Stimulated activated CD8-positive, alpha-beta memory T cell treated with anti-CD3 and anti-CD28 coated beads, Interleukin-15, amount 100 ng/mL, for 48 hours (primary cell): ENCODE measurements at regions not wholly inside any gene's neighbourhood (a gene's known extent, or its start where the extent isn't known, plus 50 kb on each side); places are given as distances from the start of the nearest gene placed in this dataset.

Experiments
- DNase-seq, 2 donors: peaks; one replicate each; pipeline ENCODE4 v3.0.0-alpha.2; 2020; ENCODE audit warnings: low read depth in 2 of 2

- no peak for DNase-seq
These were observed 374.9 kb downstream of the MCTP2 start for GRCh38 chr15:94606286-94606685.

DNA sequence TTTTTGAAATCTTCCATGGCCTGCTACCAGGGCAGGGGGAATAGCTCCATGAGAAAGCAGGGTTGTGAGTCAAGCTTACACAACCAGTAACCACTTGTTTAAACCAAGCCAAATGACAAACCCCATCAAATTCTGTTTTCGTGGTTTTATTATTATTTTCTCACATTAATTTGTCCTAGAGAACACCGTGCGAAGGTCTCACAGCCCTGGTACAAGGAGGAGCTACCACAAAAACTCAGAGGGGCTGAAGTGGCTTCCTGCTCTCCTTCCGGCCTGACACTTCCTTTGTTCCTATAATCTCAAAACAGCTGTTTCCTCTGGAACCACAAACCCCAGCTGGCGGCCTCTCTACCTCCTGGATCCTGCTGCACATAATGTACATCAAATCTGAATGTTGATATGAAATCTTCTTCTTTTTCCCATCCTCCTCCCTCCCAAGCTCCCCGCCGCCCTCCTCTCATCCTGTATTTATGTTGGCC is 375.9 kb downstream of the MCTP2 start:
- no peak for DNase-seq

DNA sequence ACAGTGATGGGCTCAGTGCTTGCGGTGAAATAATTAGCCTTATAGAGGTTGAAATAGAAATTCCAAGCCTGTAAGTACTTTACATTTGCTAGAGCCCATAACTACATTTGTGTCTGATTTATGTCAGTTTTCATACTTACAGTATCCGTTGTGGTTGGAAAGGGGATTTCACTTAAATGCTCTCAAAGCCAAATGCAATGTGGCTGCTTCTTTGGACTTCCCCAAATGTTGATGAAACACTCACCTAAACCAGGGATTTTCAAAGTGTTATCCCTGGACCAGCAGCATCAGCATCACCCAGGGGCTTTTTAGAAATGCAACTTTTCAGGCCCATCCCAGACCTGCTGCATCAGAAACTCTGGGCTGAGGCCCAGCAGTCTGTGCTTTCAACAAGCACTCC is 378.7 kb downstream of the MCTP2 start:
- no peak for DNase-seq

- no peak for DNase-seq
These were observed 379.1 kb downstream of the MCTP2 start for GRCh38 chr15:94610485-94610884.

DNA sequence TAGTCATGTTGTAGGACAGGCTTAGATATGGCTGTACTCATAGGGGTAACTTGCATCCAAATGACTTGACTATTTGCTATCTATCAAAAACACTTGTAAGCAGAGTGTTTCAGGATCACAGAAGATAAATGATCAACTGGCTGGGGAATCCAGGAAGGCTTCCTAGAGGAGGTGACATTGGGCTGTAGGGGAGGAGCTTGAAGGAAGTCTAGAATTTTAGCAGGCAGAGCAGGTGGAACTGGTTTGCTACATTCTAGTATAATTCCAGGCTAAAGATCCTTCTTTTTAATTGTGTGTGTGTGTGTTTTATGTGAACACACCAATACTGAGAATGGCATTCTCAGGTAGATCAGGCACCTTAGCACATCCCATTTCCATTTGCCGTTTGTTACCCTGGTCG is 380.3 kb downstream of the MCTP2 start:
- DNase-seq: no peak

DNA sequence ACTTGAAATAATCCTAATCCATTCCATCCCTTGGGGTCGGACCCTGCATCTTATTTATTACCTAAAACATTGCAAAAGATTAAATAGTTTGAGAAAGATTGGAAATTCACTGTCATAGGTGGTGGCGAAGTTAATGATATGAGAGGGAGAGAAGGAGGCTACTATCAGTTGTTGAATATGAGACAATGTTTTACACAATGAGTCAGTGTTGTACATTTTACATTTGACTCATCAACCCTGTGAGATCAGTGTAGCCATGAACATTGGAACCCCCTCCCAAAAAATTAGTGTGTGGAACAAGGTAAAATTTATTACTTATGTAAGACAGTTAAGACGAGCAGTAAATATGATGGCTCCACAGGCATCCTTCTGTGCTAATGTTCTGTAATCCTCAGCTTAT is 384.3 kb downstream of the MCTP2 start:
- no peak for DNase-seq

DNA sequence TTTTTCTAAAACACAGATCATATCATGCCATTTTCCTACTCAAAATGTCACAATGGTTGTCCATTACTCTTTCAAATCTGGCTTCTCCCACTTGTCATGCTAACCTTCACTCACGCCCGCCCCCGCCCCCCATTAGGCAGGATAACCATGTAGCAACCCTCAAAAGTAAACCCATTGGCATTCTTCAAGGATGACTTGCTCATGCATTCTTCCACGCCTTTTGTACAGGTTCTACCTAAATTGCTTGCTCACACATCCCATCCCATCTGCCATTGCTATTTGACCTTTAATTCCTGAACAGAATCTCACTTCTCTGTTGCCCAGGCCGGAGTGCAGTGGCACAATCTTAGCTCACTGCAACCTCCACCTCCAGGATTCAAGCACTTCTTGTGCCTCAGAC is 389.3 kb downstream of the MCTP2 start:
- no peak for DNase-seq

- DNase-seq: no peak
These were observed 390.4 kb downstream of the MCTP2 start for GRCh38 chr15:94621736-94622135.

DNA sequence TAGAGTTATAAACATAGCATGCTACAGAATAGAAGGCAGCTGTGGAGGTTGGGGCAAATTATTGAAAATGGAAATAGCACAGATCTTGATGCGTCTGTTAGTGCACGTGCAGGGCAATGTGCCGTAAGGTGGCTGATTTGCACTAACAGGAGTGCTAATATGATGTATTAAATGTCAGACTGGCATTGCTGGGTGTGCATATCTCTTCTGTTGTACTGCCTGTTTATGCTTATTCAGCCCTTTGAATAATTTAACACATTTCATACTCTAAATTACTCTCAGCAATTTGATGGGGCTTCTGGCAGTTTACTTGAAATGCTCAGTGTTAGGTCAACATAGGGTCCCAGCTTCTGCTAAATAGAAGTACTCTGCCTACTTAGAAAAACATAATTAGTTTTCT is 395.6 kb downstream of the MCTP2 start:
- DNase-seq: no peak

DNA sequence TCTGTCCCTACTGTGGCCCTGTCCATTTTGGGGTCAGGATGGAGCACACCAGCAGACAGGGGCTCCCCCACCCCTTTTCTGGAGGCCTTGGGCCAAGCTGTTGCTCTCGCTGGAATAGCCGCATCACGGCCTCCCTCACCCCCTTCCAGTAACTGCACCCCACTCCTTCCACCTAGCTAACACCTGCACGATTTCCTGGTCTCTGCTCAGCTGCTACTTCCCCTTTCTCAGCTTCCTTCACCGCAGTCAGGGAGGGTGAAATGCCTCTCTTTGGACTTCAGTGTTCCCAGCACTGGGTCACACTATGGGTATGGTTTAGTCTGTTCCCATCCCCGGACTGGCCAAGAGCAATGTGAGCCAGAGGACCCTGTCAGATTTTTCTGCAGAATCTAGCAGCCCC is 400.2 kb downstream of the MCTP2 start:
- no peak for DNase-seq

GRCh38 chr15:94638183-94638582 is 406.8 kb downstream of the MCTP2 start:
- DNase-seq: no peak

DNA sequence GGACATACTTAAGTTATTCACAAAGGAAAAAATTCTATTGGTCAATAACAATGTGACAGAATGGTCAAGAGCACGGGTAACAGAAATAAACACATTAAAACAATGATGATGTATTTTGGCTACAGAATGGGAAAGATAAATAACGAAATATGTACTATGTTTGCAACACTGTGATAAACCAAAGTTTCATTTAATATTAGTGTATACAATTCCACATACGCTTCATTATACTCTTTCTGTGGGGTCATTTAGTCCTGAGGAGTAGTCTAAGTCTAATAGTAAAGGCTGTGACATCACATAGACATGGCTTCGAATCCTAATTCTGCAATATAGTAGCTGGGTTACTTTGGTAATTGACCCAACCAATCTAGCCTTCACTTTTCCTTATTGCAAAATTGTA is 408.3 kb downstream of the MCTP2 start:
- no peak for DNase-seq

- no peak for DNase-seq
These were observed 413.1 kb downstream of the MCTP2 start for GRCh38 chr15:94644433-94644832.

DNA sequence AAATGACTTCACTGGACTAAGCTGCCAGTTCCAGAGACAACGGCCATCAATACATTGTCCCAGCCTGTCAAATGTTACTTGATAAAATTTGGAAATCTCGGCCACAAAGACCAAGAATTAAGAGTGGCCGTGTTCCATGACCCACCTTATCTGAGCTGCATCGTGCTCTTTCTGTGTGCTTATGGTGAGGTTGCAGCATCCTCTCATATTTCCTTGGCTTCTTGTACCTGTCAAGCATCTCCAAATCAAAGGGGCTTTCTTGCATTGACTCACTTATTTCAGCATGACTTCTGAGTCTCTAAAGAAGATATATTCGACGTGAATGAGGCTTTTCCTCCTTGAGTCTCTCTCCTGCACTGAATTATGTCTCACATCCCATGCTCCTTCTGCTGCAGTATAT is 421.7 kb downstream of the MCTP2 start:
- DNase-seq: no peak

- DNase-seq: no peak
These were observed 424.0 kb downstream of the MCTP2 start for GRCh38 chr15:94655249-94655880.

DNA sequence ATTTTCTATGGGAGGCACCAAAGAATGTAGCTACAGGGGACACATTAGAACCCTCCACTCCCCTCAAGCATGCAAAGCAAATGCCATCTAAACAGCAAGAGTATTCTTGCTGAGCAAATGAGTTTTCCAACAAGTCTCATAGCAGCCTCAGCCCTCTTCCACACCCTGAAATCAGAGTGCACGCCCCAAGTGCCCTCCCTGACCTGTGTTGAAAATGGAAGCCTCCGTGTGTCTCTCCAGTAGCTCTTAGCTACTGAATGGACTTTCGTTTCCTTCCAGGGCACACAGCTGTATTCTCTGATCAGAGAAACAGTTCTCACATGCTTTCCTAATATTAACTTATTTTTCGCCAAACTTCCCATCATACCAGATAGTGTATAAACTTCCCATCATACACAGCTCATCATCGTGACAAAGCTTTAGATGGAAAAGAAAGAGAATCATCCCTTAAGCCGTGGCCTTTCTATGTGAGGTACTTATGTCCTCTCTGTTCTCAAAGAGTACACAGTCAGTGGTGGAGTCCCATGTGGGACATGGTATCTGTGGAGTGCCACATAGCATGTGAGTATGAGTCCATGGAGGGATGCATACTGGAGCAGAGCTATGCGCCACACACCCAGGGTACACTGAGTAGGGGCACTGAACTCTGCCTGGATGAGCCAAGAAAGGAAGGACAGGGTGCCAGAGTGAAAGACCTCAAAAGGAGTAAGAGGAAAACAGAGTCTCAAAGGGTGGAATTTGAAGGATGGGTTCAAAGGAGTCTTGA is 434.5 kb downstream of the MCTP2 start:
- DNase-seq: no peak

DNA sequence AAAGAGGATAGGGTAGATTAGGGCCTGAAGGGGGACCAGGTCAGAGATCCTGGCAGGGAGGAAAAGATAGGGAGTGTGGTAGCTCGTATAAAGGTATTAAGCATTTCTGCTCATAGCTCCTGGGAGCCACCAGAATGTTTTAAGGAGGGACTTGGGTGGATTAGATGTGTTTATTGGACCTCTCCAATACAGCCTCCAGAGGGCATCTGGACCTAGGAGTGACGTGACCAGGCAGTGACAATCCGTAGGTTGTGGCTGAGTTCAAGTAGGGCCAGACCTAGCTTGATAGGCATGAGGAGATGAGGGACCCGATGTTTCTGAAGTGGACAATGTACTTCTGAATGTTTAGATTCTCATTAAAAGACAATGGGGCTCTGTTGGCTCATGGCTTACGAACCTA is 435.2 kb downstream of the MCTP2 start:
- no peak for DNase-seq

DNA sequence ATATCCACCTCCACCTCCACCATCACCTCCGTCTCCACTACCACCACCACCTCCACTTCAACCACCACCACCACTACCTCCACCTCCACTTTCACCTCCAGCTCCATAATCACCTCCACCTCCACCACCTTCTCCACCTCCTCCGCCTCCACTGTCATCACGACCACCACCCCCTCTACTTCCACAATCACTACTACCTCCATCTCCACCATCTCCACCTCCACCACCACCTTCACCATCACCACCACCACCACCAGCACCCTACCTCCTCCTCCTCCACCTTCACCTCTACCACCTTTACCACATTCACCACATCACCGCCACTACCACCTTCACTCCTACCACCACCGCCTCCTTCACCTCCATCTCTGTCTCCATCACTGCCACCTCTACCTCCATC is 435.7 kb downstream of the MCTP2 start:
- DNase-seq: no peak

DNA sequence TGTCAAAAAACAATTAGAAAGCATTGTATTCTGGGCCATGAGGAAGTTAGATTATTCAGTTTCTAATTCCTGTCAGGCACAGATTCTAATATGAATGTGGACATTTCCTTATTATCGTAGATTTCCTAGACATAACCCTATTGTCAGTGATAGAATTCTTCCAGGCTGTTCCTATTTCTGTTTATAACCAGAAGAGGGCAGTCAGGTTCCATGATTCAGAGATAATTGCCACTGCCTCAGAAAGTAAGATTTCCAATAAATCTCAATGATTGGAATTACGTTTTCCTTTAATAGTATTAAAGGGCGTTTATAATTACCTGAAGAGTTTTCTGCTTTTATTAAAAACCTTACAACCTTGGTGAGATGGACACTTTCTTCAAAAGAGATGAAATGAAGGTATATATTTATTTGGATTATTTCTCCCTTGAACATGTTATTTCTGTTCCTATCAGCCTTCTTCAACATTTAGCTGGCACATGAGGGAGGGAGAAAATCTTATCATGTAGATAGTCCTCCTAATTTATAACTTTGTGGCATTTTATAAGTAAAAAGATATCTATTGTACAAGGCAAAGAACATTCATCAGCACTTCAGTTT is 439.2 kb downstream of the MCTP2 start:
- no peak for DNase-seq

GRCh38 chr15:94671858-94672532 is 440.6 kb downstream of the MCTP2 start:
- no peak for DNase-seq

- no peak for DNase-seq
These were observed 442.4 kb downstream of the MCTP2 start for GRCh38 chr15:94673801-94674200.

DNA sequence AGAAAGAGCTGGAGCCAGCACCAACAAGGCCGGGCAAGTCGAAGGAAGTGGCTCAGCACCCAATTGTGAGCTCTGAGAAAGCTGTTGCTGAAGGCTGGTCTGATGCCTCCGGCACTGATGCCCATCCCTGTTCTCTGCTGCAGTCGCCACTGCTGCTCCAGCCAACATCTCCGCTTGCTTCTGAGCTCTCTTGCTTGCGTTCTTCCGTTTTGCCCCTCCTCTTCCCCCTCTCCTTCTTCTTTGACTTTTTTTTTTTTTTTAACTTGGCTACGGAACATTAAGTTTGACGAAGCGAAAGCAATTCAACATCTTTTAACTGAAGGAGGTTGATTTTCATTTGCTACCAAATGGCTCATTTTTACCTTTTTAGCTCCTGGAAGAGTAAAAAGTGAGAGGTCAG is 442.9 kb downstream of the MCTP2 start:
- DNase-seq: no peak
